Activated naive CD8-positive, alpha-beta T cell treated with anti-CD3 and anti-CD28 coated beads for 36 hours (primary cell): ENCODE measurements at regions not wholly inside any gene's neighbourhood (a gene's known extent, or its start where the extent isn't known, plus 50 kb on each side); places are given as distances from the start of the nearest gene placed in this dataset.

Experiments used
- DNase-seq: peaks from one replicate; pipeline ENCODE4 v3.0.0; 2021
- H3K27ac Mint-ChIP-seq: one replicate; pipeline ENCODE4 v1.8.0; 2022; ENCODE audit warnings: mild to moderate bottlenecking, moderate library complexity, mixed read lengths
- H3K27me3 Mint-ChIP-seq: one replicate; pipeline ENCODE4 v1.8.0; 2022; ENCODE audit warnings: mild to moderate bottlenecking, mixed read lengths
- H3K36me3 Mint-ChIP-seq: one replicate; pipeline ENCODE4 v1.8.0; 2021; ENCODE audit warnings: mild to moderate bottlenecking, mixed read lengths
- H3K4me1 Mint-ChIP-seq: one replicate; pipeline ENCODE4 v1.8.0; 2021; ENCODE audit warnings: mixed read lengths
- H3K4me3 Mint-ChIP-seq: one replicate; pipeline ENCODE4 v1.8.0; 2022; ENCODE audit warnings: mild to moderate bottlenecking, moderate library complexity, mixed read lengths
- H3K9me3 Mint-ChIP-seq: one replicate; pipeline ENCODE4 v1.8.0; 2022; ENCODE audit warnings: mixed read lengths

- Mint-ChIP-seq H3K36me3 (no peaks in the 10 kb centered on the region), H3K9me3 (no peaks in the 10 kb centered on the region), H3K27ac (no peak overlapping the region), H3K4me3 (no peak overlapping the region), H3K4me1 (no peaks in the 10 kb centered on the region), H3K27me3 (no peaks in the 10 kb centered on the region)
- DNase-seq: no peak
These were observed 113.0 kb downstream of the LITAF start for GRCh38 chr16:11473728-11474127.

- Mint-ChIP-seq H3K9me3 (no peaks in the 10 kb centered on the region), H3K36me3 (no peaks in the 10 kb centered on the region), H3K4me1 (no peaks in the 10 kb centered on the region), H3K4me3 (no peak overlapping the region), H3K27me3 (no peaks in the 10 kb centered on the region), H3K27ac (no peak overlapping the region)
- no peak for DNase-seq
These were observed 112.0 kb downstream of the LITAF start for GRCh38 chr16:11474617-11475291.

- DNase-seq: no peak
- Mint-ChIP-seq H3K9me3 (peaks cover 8% of the 10 kb centered on the region), H3K36me3 (peaks cover 6% of the 10 kb centered on the region), H3K4me1 (no peaks in the 10 kb centered on the region), H3K27me3 (no peaks in the 10 kb centered on the region), H3K27ac (no peak overlapping the region), H3K4me3 (no peak overlapping the region)
These were observed 110.7 kb downstream of the LITAF start for GRCh38 chr16:11475896-11476630.

- Mint-ChIP-seq H3K9me3 (peaks cover 8% of the 10 kb centered on the region), H3K36me3 (peaks cover 6% of the 10 kb centered on the region), H3K27ac (no peak overlapping the region), H3K4me3 (no peak overlapping the region), H3K4me1 (no peaks in the 10 kb centered on the region), H3K27me3 (no peaks in the 10 kb centered on the region)
- DNase-seq: no peak
These were observed 110.0 kb downstream of the LITAF start for GRCh38 chr16:11476676-11477075.

- Mint-ChIP-seq H3K9me3 (peaks cover 14% of the 10 kb centered on the region), H3K27me3 (no peaks in the 10 kb centered on the region), H3K4me1 (no peaks in the 10 kb centered on the region), H3K4me3 (no peak overlapping the region), H3K36me3 (peaks cover 18% of the 10 kb centered on the region), H3K27ac (no peak overlapping the region)
- no peak for DNase-seq
These were observed 108.1 kb downstream of the LITAF start for GRCh38 chr16:11478431-11479119.

GRCh38 chr16:11479916-11480315 is 106.8 kb downstream of the LITAF start:
- peaks cover 20% of the 10 kb centered on the region for H3K9me3 Mint-ChIP-seq
- no peak for DNase-seq
- no peaks in the 10 kb centered on the region for H3K27me3 Mint-ChIP-seq
- no peaks in the 10 kb centered on the region for H3K4me1 Mint-ChIP-seq
- H3K27ac Mint-ChIP-seq: no peak overlapping the region
- H3K4me3 Mint-ChIP-seq: no peak overlapping the region
- peaks cover 27% of the 10 kb centered on the region for H3K36me3 Mint-ChIP-seq

GRCh38 chr16:11480634-11481033 is 106.1 kb downstream of the LITAF start:
- no peaks in the 10 kb centered on the region for H3K4me1 Mint-ChIP-seq
- no peak for DNase-seq
- peaks cover 23% of the 10 kb centered on the region for H3K9me3 Mint-ChIP-seq
- no peaks in the 10 kb centered on the region for H3K27me3 Mint-ChIP-seq
- no peak overlapping the region for H3K4me3 Mint-ChIP-seq
- H3K27ac Mint-ChIP-seq: no peak overlapping the region
- peaks cover 33% of the 10 kb centered on the region for H3K36me3 Mint-ChIP-seq

GRCh38 chr16:11481987-11482386 is 104.7 kb downstream of the LITAF start:
- Mint-ChIP-seq H3K36me3 (peaks cover 36% of the 10 kb centered on the region), H3K9me3 (peaks cover 24% of the 10 kb centered on the region), H3K27me3 (no peaks in the 10 kb centered on the region), H3K4me1 (no peaks in the 10 kb centered on the region), H3K27ac (no peak overlapping the region), H3K4me3 (no peak overlapping the region)
- no peak for DNase-seq

GRCh38 chr16:11482946-11483748 is 103.6 kb downstream of the LITAF start:
- H3K36me3 Mint-ChIP-seq: peaks cover 36% of the 10 kb centered on the region
- no peak overlapping the region for H3K27ac Mint-ChIP-seq

GRCh38 chr16:11484691-11485258 is 101.9 kb downstream of the LITAF start:
- Mint-ChIP-seq H3K4me3 (no peak overlapping the region), H3K27me3 (no peaks in the 10 kb centered on the region), H3K36me3 (peaks cover 39% of the 10 kb centered on the region), H3K9me3 (peaks cover 24% of the 10 kb centered on the region), H3K4me1 (no peaks in the 10 kb centered on the region), H3K27ac (no peak overlapping the region)
- DNase-seq: no peak

More at GRCh38 chr16:11482946-11483748, 103.6 kb downstream of the LITAF start:
- no peak overlapping the region for H3K4me3 Mint-ChIP-seq
- no peak for DNase-seq
- peaks cover 24% of the 10 kb centered on the region for H3K9me3 Mint-ChIP-seq
- no peaks in the 10 kb centered on the region for H3K4me1 Mint-ChIP-seq
- no peaks in the 10 kb centered on the region for H3K27me3 Mint-ChIP-seq

- Mint-ChIP-seq H3K36me3 (peaks cover 41% of the 10 kb centered on the region), H3K4me1 (no peaks in the 10 kb centered on the region), H3K9me3 (peaks cover 24% of the 10 kb centered on the region), H3K27ac (no peak overlapping the region), H3K4me3 (no peak overlapping the region), H3K27me3 (no peaks in the 10 kb centered on the region)
- no peak for DNase-seq
These were observed 101.0 kb downstream of the LITAF start for GRCh38 chr16:11485676-11486075.

- Mint-ChIP-seq H3K27ac (no peak overlapping the region), H3K27me3 (no peaks in the 10 kb centered on the region), H3K4me3 (no peak overlapping the region), H3K9me3 (peaks cover 20% of the 10 kb centered on the region), H3K4me1 (no peaks in the 10 kb centered on the region), H3K36me3 (peaks cover 36% of the 10 kb centered on the region)
- no peak for DNase-seq
These were observed 99.4 kb downstream of the LITAF start for GRCh38 chr16:11487289-11487688.

- H3K4me3 Mint-ChIP-seq: no peak overlapping the region
- no peak for DNase-seq
- no peak overlapping the region for H3K27ac Mint-ChIP-seq
- no peaks in the 10 kb centered on the region for H3K4me1 Mint-ChIP-seq
- H3K27me3 Mint-ChIP-seq: no peaks in the 10 kb centered on the region
- H3K9me3 Mint-ChIP-seq: peaks cover 13% of the 10 kb centered on the region
- H3K36me3 Mint-ChIP-seq: peaks cover 28% of the 10 kb centered on the region
These were observed 98.4 kb downstream of the LITAF start for GRCh38 chr16:11488304-11488703.

GRCh38 chr16:11491524-11491923 is 95.2 kb downstream of the LITAF start:
- H3K9me3 Mint-ChIP-seq: peaks cover 3% of the 10 kb centered on the region
- no peak overlapping the region for H3K27ac Mint-ChIP-seq

More at GRCh38 chr16:11491524-11491923, 95.2 kb downstream of the LITAF start:
- Mint-ChIP-seq H3K4me1 (peaks cover 4% of the 10 kb centered on the region), H3K36me3 (peaks cover 9% of the 10 kb centered on the region), H3K4me3 (no peak overlapping the region), H3K27me3 (no peaks in the 10 kb centered on the region)
- DNase-seq: no peak
